Ascending aorta (tissue), 2 donors: ENCODE measurements at regions not wholly inside any gene's neighbourhood (a gene's known extent, or its start where the extent isn't known, plus 50 kb on each side); places are given as distances from the start of the nearest gene placed in this dataset.
A peak's percentile ranks its signal among the peaks of the same experiment; 100 is the strongest.

ENCODE experiments used
- DNase-seq, 2 donors: peaks; one replicate each; pipeline ENCODE4 v3.0.0-alpha.2; 2019; ENCODE audit warnings: low spot score in 2 of 2
- H3K27ac ChIP-seq, 2 donors: fragments of 200-600 bp; sonication (generic); one replicate each; pipeline ENCODE4 v1.5.1; 2016 to 2017; ENCODE audit warnings: mild to moderate bottlenecking in 1 of 2
- H3K27me3 ChIP-seq: fragments of 200-600 bp; sonication (generic); one replicate; pipeline ENCODE4 v1.5.1; 2017
- H3K36me3 ChIP-seq, 2 donors: fragments of 200-600 bp; sonication (generic); one replicate each; pipeline ENCODE4 v1.5.1; 2016
- H3K4me1 ChIP-seq, 2 donors: fragments of 200-600 bp; sonication (generic); one replicate each; pipeline ENCODE4 v1.5.1; 2016 to 2017; ENCODE audit warnings: mild to moderate bottlenecking in 1 of 2
- H3K4me3 ChIP-seq, 2 donors: fragments of 200-600 bp; sonication (generic); one replicate each; pipeline ENCODE4 v1.5.1; 2016 to 2017; ENCODE audit warnings: mild to moderate bottlenecking in 1 of 2
- H3K9me3 ChIP-seq, 2 donors: fragments of 200-600 bp; sonication (generic); one replicate each; pipeline ENCODE4 v1.5.1; 2016
- intact Hi-C: fragments of 100-400 bp; cut with DNase I; formaldehyde crosslinking; loops from one replicate; pipeline ENCODE4 v1.15.1; 2023
- TF ChIP-seq, protein P1 (sequence below), 3 experiments: fragments of 200-600 bp in 2 of 3; fragments of 450-650 bp in 1 of 3; sonication (generic) in 2 of 3; IDR thresholded peaks; one replicate each; pipeline ENCODE4 v1.5.1; 2016 to 2019; ENCODE audit warnings: antibody characterized with exemption in 3 of 3, mild to moderate bottlenecking in 1 of 3, moderate library complexity in 1 of 3

DNA sequence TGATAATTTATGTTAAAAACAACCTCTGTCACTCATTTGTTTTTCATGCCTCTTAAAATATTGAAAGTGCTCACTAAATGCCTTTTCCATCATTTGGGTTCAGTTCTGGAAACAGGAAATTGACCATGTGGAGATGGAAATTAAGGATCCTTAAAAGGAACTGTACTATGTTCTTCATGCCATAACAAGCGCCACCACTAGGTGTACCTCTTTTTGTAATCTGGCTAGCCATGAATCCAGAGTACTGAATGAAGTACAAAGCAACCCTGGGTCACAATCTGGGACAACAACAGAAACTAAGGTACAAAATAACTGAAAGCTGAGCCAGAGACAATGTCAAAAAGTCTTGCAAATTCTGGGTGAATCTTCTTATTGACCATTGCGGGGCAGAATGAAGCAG, 559.1 kb downstream of the FAM181B start:
- no peak overlapping the region for H3K4me3 ChIP-seq
- DNase-seq = no peak
- intact Hi-C loops = no loop called here
- H3K9me3 ChIP-seq = no peaks in the 10 kb centered on the region
- H3K4me1 ChIP-seq = no peaks in the 10 kb centered on the region
- no peak overlapping the region for H3K27ac ChIP-seq
- no peaks in the 10 kb centered on the region for H3K27me3 ChIP-seq
- TF ChIP-seq, protein P1, sequence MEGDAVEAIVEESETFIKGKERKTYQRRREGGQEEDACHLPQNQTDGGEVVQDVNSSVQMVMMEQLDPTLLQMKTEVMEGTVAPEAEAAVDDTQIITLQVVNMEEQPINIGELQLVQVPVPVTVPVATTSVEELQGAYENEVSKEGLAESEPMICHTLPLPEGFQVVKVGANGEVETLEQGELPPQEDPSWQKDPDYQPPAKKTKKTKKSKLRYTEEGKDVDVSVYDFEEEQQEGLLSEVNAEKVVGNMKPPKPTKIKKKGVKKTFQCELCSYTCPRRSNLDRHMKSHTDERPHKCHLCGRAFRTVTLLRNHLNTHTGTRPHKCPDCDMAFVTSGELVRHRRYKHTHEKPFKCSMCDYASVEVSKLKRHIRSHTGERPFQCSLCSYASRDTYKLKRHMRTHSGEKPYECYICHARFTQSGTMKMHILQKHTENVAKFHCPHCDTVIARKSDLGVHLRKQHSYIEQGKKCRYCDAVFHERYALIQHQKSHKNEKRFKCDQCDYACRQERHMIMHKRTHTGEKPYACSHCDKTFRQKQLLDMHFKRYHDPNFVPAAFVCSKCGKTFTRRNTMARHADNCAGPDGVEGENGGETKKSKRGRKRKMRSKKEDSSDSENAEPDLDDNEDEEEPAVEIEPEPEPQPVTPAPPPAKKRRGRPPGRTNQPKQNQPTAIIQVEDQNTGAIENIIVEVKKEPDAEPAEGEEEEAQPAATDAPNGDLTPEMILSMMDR (IDR thresholded peaks at IDR 0.05) = no peak
- H3K36me3 ChIP-seq = no peaks in the 10 kb centered on the region

DNA sequence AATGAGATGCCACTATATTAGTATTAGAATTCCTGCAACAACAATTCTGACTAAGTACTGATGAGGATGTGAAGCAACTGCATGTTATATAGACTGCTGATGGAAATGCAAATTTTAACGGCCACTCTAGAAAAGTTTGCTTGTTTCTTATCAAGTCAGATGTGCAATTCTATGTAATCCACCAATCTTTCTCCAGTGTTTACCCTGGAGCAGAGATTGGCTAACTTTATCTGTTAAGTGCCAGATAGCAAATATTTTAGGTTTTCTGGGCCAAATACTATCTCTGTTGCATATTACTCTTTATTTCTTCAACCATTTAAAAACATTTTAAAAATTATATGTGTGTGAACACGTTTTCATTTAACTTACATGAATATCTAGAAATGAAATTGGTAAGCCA, 586.9 kb downstream of the FAM181B start:
- Histone ChIP-seq H3K27ac (no peak overlapping the region), H3K27me3 (no peaks in the 10 kb centered on the region), H3K4me3 (no peak overlapping the region), H3K36me3 (no peaks in the 10 kb centered on the region), H3K4me1 (no peaks in the 10 kb centered on the region), H3K9me3 (no peaks in the 10 kb centered on the region)
- intact Hi-C loops = no loop called here
- TF ChIP-seq, protein P1 (IDR thresholded peaks at IDR 0.05) = no peak
- DNase-seq = no peak

GRCh38 chr11:82118946-82119345, 614.7 kb downstream of the FAM181B start:
- no peak for DNase-seq
- intact Hi-C loops = no loop called here
- H3K4me3 ChIP-seq = no peak overlapping the region
- no peak overlapping the region for H3K27ac ChIP-seq
- no peaks in the 10 kb centered on the region for H3K27me3 ChIP-seq
- H3K9me3 ChIP-seq = no peaks in the 10 kb centered on the region
- TF ChIP-seq, protein P1 (IDR thresholded peaks at IDR 0.05) = no peak
- no peaks in the 10 kb centered on the region for H3K4me1 ChIP-seq
- H3K36me3 ChIP-seq = no peaks in the 10 kb centered on the region

GRCh38 chr11:82117362-82117761, 616.3 kb downstream of the FAM181B start:
- Histone ChIP-seq H3K36me3 (no peaks in the 10 kb centered on the region), H3K4me1 (no peaks in the 10 kb centered on the region), H3K27me3 (no peaks in the 10 kb centered on the region), H3K27ac (no peak overlapping the region), H3K9me3 (no peaks in the 10 kb centered on the region), H3K4me3 (no peak overlapping the region)
- intact Hi-C loops = no loop called here
- no peak for DNase-seq
- TF ChIP-seq, protein P1 (IDR thresholded peaks at IDR 0.05) = no peak

DNA sequence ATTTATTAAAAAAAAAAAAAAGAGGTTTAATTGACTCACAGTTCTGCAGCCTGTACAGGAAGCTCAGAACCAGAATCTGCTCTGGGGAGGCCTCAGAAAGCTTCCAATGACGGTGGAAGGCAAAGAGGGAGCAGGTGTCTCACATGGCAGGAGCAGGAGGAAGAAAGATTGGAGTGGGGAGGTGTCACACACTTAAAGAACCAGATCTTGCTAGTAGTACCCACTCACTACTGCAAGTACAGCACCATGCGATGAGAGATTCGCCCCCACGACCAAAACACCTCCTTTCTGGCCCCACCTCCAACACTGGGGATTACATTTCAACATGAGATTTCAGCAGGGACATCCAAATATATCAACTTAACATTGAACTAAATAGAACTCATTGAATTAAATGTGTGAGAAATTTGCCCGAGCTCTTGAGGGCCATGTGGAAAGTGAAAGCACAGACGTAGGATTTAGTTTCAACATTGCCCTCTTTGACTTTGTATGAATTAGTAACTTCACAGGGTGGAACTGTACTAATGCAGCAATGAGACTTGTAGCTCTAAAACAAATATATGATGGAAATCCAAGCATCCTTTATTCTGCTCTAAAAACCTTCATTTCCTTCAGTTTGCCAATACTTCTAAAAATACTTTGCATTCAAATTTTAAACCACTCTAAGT, 628.2 kb downstream of the FAM181B start:
- Histone ChIP-seq H3K27me3 (no peaks in the 10 kb centered on the region), H3K36me3 (no peaks in the 10 kb centered on the region), H3K4me3 (peak overlapping the region in 1 of 2 donors; percentile 31), H3K4me1 (no peaks in the 10 kb centered on the region), H3K9me3 (no peaks in the 10 kb centered on the region), H3K27ac (no peak overlapping the region)
- DNase-seq = no peak
- intact Hi-C loops = no loop called here
- TF ChIP-seq, protein P1 (IDR thresholded peaks at IDR 0.05) = no peak

DNA sequence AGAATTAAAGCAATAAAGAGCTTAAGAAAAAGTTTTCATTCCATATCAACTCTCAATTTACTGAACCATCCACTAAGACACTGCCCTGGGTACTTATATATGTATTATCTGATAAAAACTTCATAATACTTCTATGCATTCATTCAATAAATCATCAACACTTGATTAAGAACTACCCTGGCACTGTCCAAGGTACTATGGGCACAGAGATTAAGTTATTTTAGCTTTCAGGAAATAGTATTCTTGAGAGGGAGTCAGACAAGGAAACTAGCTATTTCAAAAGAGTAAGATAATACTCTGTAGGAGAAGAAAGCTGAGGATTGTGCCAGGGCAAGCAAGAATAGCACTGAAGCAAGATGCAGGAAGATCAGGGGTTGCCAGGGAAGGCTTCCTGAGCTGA, 640.8 kb downstream of the FAM181B start:
- no peak overlapping the region for H3K27ac ChIP-seq
- no peak overlapping the region for H3K4me3 ChIP-seq
- H3K9me3 ChIP-seq = no peaks in the 10 kb centered on the region
- intact Hi-C loops = no loop called here
- no peaks in the 10 kb centered on the region for H3K4me1 ChIP-seq
- H3K36me3 ChIP-seq = no peaks in the 10 kb centered on the region
- H3K27me3 ChIP-seq = no peaks in the 10 kb centered on the region
- TF ChIP-seq, protein P1 (IDR thresholded peaks at IDR 0.05) = no peak
- DNase-seq = no peak
